Caco-2 (cell line): ENCODE measurements at regions not wholly inside any gene's neighbourhood (a gene's known extent, or its start where the extent isn't known, plus 50 kb on each side); places are given as distances from the start of the nearest gene placed in this dataset.

Experiments
- BruUV-seq: library from RNA; stranded (reverse); fragments of 400-500 nt; replicated peaks from 2 replicates; lab custom pipeline; 2021; lab: Mats Ljungman, UMichigan
- CTCF ChIA-PET: fragments of 300-600 bp; sonication (Branson Sonifier 250); formaldehyde crosslinking; loops from one replicate; lab custom pipeline; 2022; ENCODE audit warnings: antibody characterized with exemption; lab: Charles Lee
- POLR2A ChIA-PET: fragments of 300-600 bp; sonication (Branson Sonifier 250); formaldehyde crosslinking; loops from one replicate; lab custom pipeline; 2022; ENCODE audit warnings: antibody characterized with exemption; lab: Charles Lee
- DNase-seq, 2 experiments: peaks; one replicate each; pipeline versions ENCODE4 v3.0.0 to v3.0.0-alpha.2; 2020 to 2022
- H3K27me3 ChIP-seq: replicated peaks from 2 replicates; pipeline ENCODE4 v1.6.0; 2011; ENCODE audit warnings: low read length; ENCODE audit not compliant: control insufficient read depth, insufficient read depth
- H3K36me3 ChIP-seq: 2 replicates; pipeline ENCODE4 v1.5.1; 2011; ENCODE audit warnings: low read length; ENCODE audit not compliant: control insufficient read depth, insufficient read depth
- H3K4me1 ChIP-seq: fragments of 250-450 bp; sonication (Bioruptor Pico); 2 replicates; pipeline ENCODE4 v1.5.1; 2020; ENCODE audit warnings: mild to moderate bottlenecking
- H3K4me3 ChIP-seq: 2 replicates; pipeline ENCODE4 v1.5.1; 2011; ENCODE audit warnings: low read depth, mild to moderate bottlenecking, control low read depth, low read length
- H3K9me3 ChIP-seq: fragments of 250-450 bp; sonication (Bioruptor Pico); 2 replicates; pipeline ENCODE4 v1.5.1; 2020; ENCODE audit warnings: mild to moderate bottlenecking, moderate library complexity
- H3K27ac Mint-ChIP-seq: one replicate; pipeline ENCODE4 v1.8.0; 2022; ENCODE audit warnings: mixed read lengths; ENCODE audit not compliant: unreplicated experiment
- H3K27me3 Mint-ChIP-seq: one replicate; pipeline ENCODE4 v1.8.0; 2022; ENCODE audit warnings: mixed read lengths; ENCODE audit not compliant: insufficient read depth, unreplicated experiment
- H3K36me3 Mint-ChIP-seq: one replicate; pipeline ENCODE4 v1.8.0; 2022; ENCODE audit warnings: mild to moderate bottlenecking, mixed read lengths; ENCODE audit not compliant: insufficient read depth, unreplicated experiment
- H3K4me1 Mint-ChIP-seq: one replicate; pipeline ENCODE4 v1.8.0; 2022; ENCODE audit warnings: low read depth, mixed read lengths; ENCODE audit not compliant: unreplicated experiment
- H3K4me3 Mint-ChIP-seq: one replicate; pipeline ENCODE4 v1.8.0; 2022; ENCODE audit warnings: mild to moderate bottlenecking, moderate library complexity, mixed read lengths; ENCODE audit not compliant: unreplicated experiment
- H3K9me3 Mint-ChIP-seq: one replicate; pipeline ENCODE4 v1.8.0; 2022; ENCODE audit warnings: mixed read lengths; ENCODE audit not compliant: unreplicated experiment
- intact Hi-C: fragments of 100-400 bp; cut with micrococcal nuclease; formaldehyde crosslinking; loops from one replicate; pipeline ENCODE4 v1.10.0; 2022; ENCODE audit not compliant: unreplicated experiment
- TF ChIP-seq, protein P1 (sequence below), 2 experiments: fragments of 200-600 bp in 1 of 2; IDR thresholded peaks; 1 replicate in 1 of 2; 2 replicates in 1 of 2; pipeline versions ENCODE4 v1.5.1 to v1.8.0; 2011 to 2022; ENCODE audit warnings: antibody characterized with exemption in 1 of 2, control low read depth in 1 of 2, inconsistent platforms in 1 of 2, low read depth in 1 of 2, low read length in 1 of 2, mild to moderate bottlenecking in 1 of 2, moderate library complexity in 1 of 2; ENCODE audit not compliant: insufficient read depth in 1 of 2, severe bottlenecking in 1 of 2, unreplicated experiment in 1 of 2

- Histone ChIP-seq H3K36me3 (no peaks in the 10 kb centered on the region; the same call in 1 of the 2 replicates), H3K4me1 (no peaks in the 10 kb centered on the region), H3K9me3 (no peaks in the 10 kb centered on the region), H3K27me3 (no peaks in the 10 kb centered on the region), H3K4me3 (no peak overlapping the region)
- POLR2A ChIA-PET, result no interaction called here
- Mint-ChIP-seq H3K27me3 (no peaks in the 10 kb centered on the region), H3K4me3 (no peak overlapping the region), H3K9me3 (peaks cover 9% of the 10 kb centered on the region), H3K4me1 (no peaks in the 10 kb centered on the region), H3K27ac (no peak overlapping the region), H3K36me3 (peaks cover 4% of the 10 kb centered on the region)
- no TSS peak for BruUV-seq
- intact Hi-C loops, result no loop called here
- DNase-seq, result no peak
- TF ChIP-seq, protein P1, sequence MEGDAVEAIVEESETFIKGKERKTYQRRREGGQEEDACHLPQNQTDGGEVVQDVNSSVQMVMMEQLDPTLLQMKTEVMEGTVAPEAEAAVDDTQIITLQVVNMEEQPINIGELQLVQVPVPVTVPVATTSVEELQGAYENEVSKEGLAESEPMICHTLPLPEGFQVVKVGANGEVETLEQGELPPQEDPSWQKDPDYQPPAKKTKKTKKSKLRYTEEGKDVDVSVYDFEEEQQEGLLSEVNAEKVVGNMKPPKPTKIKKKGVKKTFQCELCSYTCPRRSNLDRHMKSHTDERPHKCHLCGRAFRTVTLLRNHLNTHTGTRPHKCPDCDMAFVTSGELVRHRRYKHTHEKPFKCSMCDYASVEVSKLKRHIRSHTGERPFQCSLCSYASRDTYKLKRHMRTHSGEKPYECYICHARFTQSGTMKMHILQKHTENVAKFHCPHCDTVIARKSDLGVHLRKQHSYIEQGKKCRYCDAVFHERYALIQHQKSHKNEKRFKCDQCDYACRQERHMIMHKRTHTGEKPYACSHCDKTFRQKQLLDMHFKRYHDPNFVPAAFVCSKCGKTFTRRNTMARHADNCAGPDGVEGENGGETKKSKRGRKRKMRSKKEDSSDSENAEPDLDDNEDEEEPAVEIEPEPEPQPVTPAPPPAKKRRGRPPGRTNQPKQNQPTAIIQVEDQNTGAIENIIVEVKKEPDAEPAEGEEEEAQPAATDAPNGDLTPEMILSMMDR (IDR thresholded peaks at IDR 0.05; ENCODE audit: insufficient read depth in 1 of 2, low read depth in 1 of 2, low read length in 1 of 2, severe bottlenecking in 1 of 2, unreplicated experiment in 1 of 2), result no peak
- CTCF ChIA-PET, result interaction anchor here (0.7 kb wide), 1 partner anchor 8 kb away, joined by 3 read pairs; no protein-coding TSS in a partner anchor
These were observed 134.5 kb upstream of the KLF3 start for GRCh38 chr4:38529189-38530115.

- no peak for DNase-seq
- Histone ChIP-seq H3K4me1 (no peaks in the 10 kb centered on the region), H3K36me3 (no peaks in the 10 kb centered on the region; the same call in 1 of the 2 replicates), H3K4me3 (no peak overlapping the region), H3K27me3 (no peaks in the 10 kb centered on the region), H3K9me3 (no peaks in the 10 kb centered on the region)
- Mint-ChIP-seq H3K27ac (no peak overlapping the region), H3K9me3 (peaks cover 9% of the 10 kb centered on the region), H3K27me3 (no peaks in the 10 kb centered on the region), H3K36me3 (peaks cover 4% of the 10 kb centered on the region), H3K4me3 (no peak overlapping the region), H3K4me1 (no peaks in the 10 kb centered on the region)
- ChIA-PET CTCF (no interaction called here), POLR2A (no interaction called here)
- TF ChIP-seq, protein P1 (IDR thresholded peaks at IDR 0.05; ENCODE audit: insufficient read depth in 1 of 2, low read depth in 1 of 2, low read length in 1 of 2, severe bottlenecking in 1 of 2, unreplicated experiment in 1 of 2), result no peak
- intact Hi-C loops, result no loop called here
- BruUV-seq, result no TSS peak
These were observed 133.5 kb upstream of the KLF3 start for GRCh38 chr4:38530486-38530885.

GRCh38 chr4:38531141-38531727 lies 132.8 kb upstream of the KLF3 start:
- TF ChIP-seq, protein P1 (IDR thresholded peaks at IDR 0.05; ENCODE audit: insufficient read depth in 1 of 2, low read depth in 1 of 2, low read length in 1 of 2, severe bottlenecking in 1 of 2, unreplicated experiment in 1 of 2), result no peak
- no peaks in the 10 kb centered on the region for H3K4me1 ChIP-seq
- no peaks in the 10 kb centered on the region; the same call in 1 of the 2 replicates for H3K36me3 ChIP-seq
- H3K9me3 Mint-ChIP-seq, result peaks cover 7% of the 10 kb centered on the region
- no peak overlapping the region for H3K4me3 Mint-ChIP-seq
- no peaks in the 10 kb centered on the region for H3K4me1 Mint-ChIP-seq
- no peaks in the 10 kb centered on the region for H3K27me3 ChIP-seq
- ChIA-PET POLR2A (no interaction called here), CTCF (no interaction called here)
- no peak overlapping the region for H3K4me3 ChIP-seq
- no TSS peak for BruUV-seq
- no peaks in the 10 kb centered on the region for H3K27me3 Mint-ChIP-seq
- intact Hi-C loops, result no loop called here
- H3K27ac Mint-ChIP-seq, result no peak overlapping the region
- H3K9me3 ChIP-seq, result no peaks in the 10 kb centered on the region
- H3K36me3 Mint-ChIP-seq, result peaks cover 4% of the 10 kb centered on the region
- DNase-seq, result no peak
